Hepatocyte (in vitro differentiated cells): ENCODE measurements at regions not wholly inside any gene's neighbourhood (a gene's known extent, or its start where the extent isn't known, plus 50 kb on each side); places are given as distances from the start of the nearest gene placed in this dataset.
"Not testable (repeated sequence)": the region's sequence is repeated elsewhere in the genome, so short reads cannot be mapped to it uniquely, and the experiment has no call there.

Experiments used
- DNase-seq: peaks from one replicate; pipeline ENCODE4 v3.0.0-alpha.2; 2016; ENCODE audit warnings: low spot score
- H2AFZ ChIP-seq: fragments of 200-600 bp; sonication (generic); 2 replicates; pipeline ENCODE4 v1.6.0; 2016; ENCODE audit warnings: antibody characterized with exemption, mild to moderate bottlenecking
- H3K27ac ChIP-seq: fragments of 200-600 bp; sonication (generic); 2 replicates; pipeline ENCODE4 v1.5.1; 2016; ENCODE audit warnings: mild to moderate bottlenecking
- H3K27me3 ChIP-seq: fragments of 200-600 bp; sonication (generic); 2 replicates; pipeline ENCODE4 v1.6.1; 2016
- H3K36me3 ChIP-seq: fragments of 200-600 bp; sonication (generic); replicated peaks from 2 replicates; pipeline ENCODE4 v1.5.1; 2016; ENCODE audit warnings: low read depth; ENCODE audit not compliant: insufficient read depth
- H3K4me1 ChIP-seq: fragments of 200-600 bp; sonication (generic); 2 replicates; pipeline ENCODE4 v1.5.1; 2016; ENCODE audit warnings: mild to moderate bottlenecking, moderate library complexity; ENCODE audit not compliant: insufficient read depth
- H3K4me2 ChIP-seq: fragments of 200-600 bp; sonication (generic); 2 replicates; pipeline ENCODE4 v1.6.0; 2016
- H3K4me3 ChIP-seq: fragments of 200-600 bp; sonication (generic); 2 replicates; pipeline ENCODE4 v1.5.1; 2016; ENCODE audit warnings: mild to moderate bottlenecking
- H3K79me2 ChIP-seq: fragments of 200-600 bp; sonication (generic); 2 replicates; pipeline ENCODE4 v1.6.0; 2017; ENCODE audit warnings: mild to moderate bottlenecking
- H3K9me2 ChIP-seq: fragments of 200-600 bp; sonication (generic); replicated peaks from 2 replicates; pipeline ENCODE4 v1.6.0; 2017; ENCODE audit warnings: mild to moderate bottlenecking; ENCODE audit not compliant: insufficient read depth
- H3K9me3 ChIP-seq: fragments of 200-600 bp; sonication (generic); 2 replicates; pipeline ENCODE4 v1.5.1; 2016; ENCODE audit warnings: low read depth, mild to moderate bottlenecking
- H4K20me1 ChIP-seq: fragments of 200-600 bp; sonication (generic); 2 replicates; pipeline ENCODE4 v1.6.0; 2016; ENCODE audit warnings: mild to moderate bottlenecking; ENCODE audit not compliant: insufficient read depth, poor library complexity, severe bottlenecking
- EZH2 ChIP-seq: fragments of 200-600 bp; sonication (generic); IDR thresholded peaks from 2 replicates; pipeline ENCODE4 v1.6.1; 2016; ENCODE audit warnings: antibody characterized with exemption, mild to moderate bottlenecking, borderline replicate concordance
- EZH2phosphoT487 ChIP-seq: fragments of 200-600 bp; sonication (generic); IDR thresholded peaks from one replicate; pipeline ENCODE4 v1.6.1; 2018; ENCODE audit warnings: antibody characterized with exemption, mild to moderate bottlenecking, low read depth, moderate library complexity; ENCODE audit not compliant: unreplicated experiment, severe bottlenecking
- WGBS: methylation state at CpG from one replicate; pipeline ENCODE4 v1.1.6; 2016; ENCODE audit warnings: low lambda C conversion rate; ENCODE audit errors: missing lambda C conversion rate; 5-methylcytosine and 5-hydroxymethylcytosine counted together
- TF ChIP-seq, protein P1 (sequence below): fragments of 200-600 bp; sonication (generic); IDR thresholded peaks from 2 replicates; pipeline ENCODE4 v1.5.1; 2016; ENCODE audit warnings: antibody characterized with exemption, mild to moderate bottlenecking; ENCODE audit not compliant: poor library complexity

- no peaks in the 10 kb centered on the region for H3K4me1 ChIP-seq
- no peaks in the 10 kb centered on the region for H3K27me3 ChIP-seq
- DNase-seq, result no peak
- 84% methylated on average over 1 of the region's 1 CpG for WGBS
- TF ChIP-seq, protein P1, sequence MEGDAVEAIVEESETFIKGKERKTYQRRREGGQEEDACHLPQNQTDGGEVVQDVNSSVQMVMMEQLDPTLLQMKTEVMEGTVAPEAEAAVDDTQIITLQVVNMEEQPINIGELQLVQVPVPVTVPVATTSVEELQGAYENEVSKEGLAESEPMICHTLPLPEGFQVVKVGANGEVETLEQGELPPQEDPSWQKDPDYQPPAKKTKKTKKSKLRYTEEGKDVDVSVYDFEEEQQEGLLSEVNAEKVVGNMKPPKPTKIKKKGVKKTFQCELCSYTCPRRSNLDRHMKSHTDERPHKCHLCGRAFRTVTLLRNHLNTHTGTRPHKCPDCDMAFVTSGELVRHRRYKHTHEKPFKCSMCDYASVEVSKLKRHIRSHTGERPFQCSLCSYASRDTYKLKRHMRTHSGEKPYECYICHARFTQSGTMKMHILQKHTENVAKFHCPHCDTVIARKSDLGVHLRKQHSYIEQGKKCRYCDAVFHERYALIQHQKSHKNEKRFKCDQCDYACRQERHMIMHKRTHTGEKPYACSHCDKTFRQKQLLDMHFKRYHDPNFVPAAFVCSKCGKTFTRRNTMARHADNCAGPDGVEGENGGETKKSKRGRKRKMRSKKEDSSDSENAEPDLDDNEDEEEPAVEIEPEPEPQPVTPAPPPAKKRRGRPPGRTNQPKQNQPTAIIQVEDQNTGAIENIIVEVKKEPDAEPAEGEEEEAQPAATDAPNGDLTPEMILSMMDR, result no peak
- TF ChIP-seq EZH2phosphoT487 (no peak), EZH2 (no peak)
- H2AFZ ChIP-seq, result no peak overlapping the region
- no peaks in the 10 kb centered on the region for H4K20me1 ChIP-seq
- no peaks in the 10 kb centered on the region for H3K9me2 ChIP-seq
- no peaks in the 10 kb centered on the region for H3K36me3 ChIP-seq
- no peak overlapping the region for H3K27ac ChIP-seq
- no peaks in the 10 kb centered on the region for H3K9me3 ChIP-seq
- H3K4me3 ChIP-seq, result no peak overlapping the region
- H3K79me2 ChIP-seq, result no peaks in the 10 kb centered on the region
- H3K4me2 ChIP-seq, result no peak overlapping the region
Measured at GRCh38 chr3:6492306-6492705, 368.6 kb upstream of the GRM7 start.

DNA sequence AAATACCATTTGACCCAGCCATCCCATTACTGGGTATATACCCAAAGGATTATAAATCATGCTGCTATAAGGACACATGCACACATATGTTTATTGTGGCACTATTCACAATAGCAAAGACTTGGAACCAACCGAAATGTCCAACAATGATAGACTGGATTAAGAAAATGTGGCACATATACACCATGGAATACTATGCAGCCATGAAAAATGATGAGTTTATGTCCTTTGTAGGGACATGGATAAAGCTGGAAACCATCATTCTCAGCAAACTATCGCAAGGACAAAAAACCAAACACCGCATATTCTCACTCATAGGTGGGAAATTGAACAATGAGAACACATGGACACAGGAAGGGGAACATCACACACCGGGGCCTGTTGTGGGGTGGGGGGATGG lies 362.0 kb upstream of the GRM7 start:
- H3K79me2 ChIP-seq, H3K9me3 ChIP-seq, H3K9me2 ChIP-seq, H3K27ac ChIP-seq, H3K4me2 ChIP-seq, H3K36me3 ChIP-seq, H3K4me1 ChIP-seq, H3K27me3 ChIP-seq, DNase-seq, H4K20me1 ChIP-seq, H2AFZ ChIP-seq, H3K4me3 ChIP-seq: not testable (repeated sequence)
- 97% methylated on average over 4 of the region's 4 CpGs for WGBS

GRCh38 chr3:6504347-6504746 lies 356.6 kb upstream of the GRM7 start:
- 74% methylated on average over 2 of the region's 2 CpGs for WGBS
- no peak overlapping the region for H2AFZ ChIP-seq

DNA sequence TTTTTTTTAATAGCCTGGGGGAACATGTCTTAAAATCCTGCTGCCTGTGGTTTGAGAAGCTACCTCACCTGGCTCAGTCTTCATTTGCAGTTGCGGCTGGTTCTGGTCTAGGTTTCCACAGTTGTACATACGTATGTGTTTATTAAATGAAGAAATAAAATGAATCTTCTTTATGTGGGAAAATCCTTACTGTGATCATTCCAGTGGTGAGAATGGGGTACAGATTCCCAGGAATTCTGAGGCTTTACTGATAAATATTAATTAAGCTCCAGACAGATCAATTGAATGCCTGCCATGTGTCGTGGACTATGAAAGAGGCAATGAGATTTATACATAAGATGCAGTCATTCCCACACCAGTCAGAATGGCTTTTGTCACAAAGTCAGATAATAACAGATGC lies 356.1 kb upstream of the GRM7 start:
- no peak for TF ChIP-seq EZH2phosphoT487
- TF ChIP-seq, protein P1, result no peak
- no peak for TF ChIP-seq EZH2
- Histone ChIP-seq H3K4me2 (no peak overlapping the region), H3K79me2 (no peaks in the 10 kb centered on the region), H2AFZ (no peak overlapping the region), H3K27ac (no peak overlapping the region), H3K9me2 (no peaks in the 10 kb centered on the region), H3K27me3 (no peaks in the 10 kb centered on the region), H3K36me3 (no peaks in the 10 kb centered on the region), H4K20me1 (no peaks in the 10 kb centered on the region), H3K9me3 (no peaks in the 10 kb centered on the region), H3K4me1 (no peaks in the 10 kb centered on the region), H3K4me3 (no peak overlapping the region)
- WGBS, result 88% methylated on average over 3 of the region's 3 CpGs
- DNase-seq, result no peak

More at GRCh38 chr3:6504347-6504746, 356.6 kb upstream of the GRM7 start:
- H3K9me3 ChIP-seq, result no peaks in the 10 kb centered on the region
- DNase-seq, result no peak
- no peaks in the 10 kb centered on the region for H4K20me1 ChIP-seq
- H3K79me2 ChIP-seq, result no peaks in the 10 kb centered on the region
- no peak overlapping the region for H3K27ac ChIP-seq
- H3K4me2 ChIP-seq, result no peak overlapping the region
- H3K9me2 ChIP-seq, result no peaks in the 10 kb centered on the region
- H3K4me3 ChIP-seq, result no peak overlapping the region
- H3K27me3 ChIP-seq, result no peaks in the 10 kb centered on the region
- no peak for TF ChIP-seq EZH2phosphoT487
- TF ChIP-seq EZH2, result no peak
- no peaks in the 10 kb centered on the region for H3K36me3 ChIP-seq
- H3K4me1 ChIP-seq, result no peaks in the 10 kb centered on the region

- H3K4me2 ChIP-seq, result no peak overlapping the region
- no peaks in the 10 kb centered on the region for H3K27me3 ChIP-seq
- no peaks in the 10 kb centered on the region for H3K36me3 ChIP-seq
- no peaks in the 10 kb centered on the region for H3K9me2 ChIP-seq
- H3K4me1 ChIP-seq, result no peaks in the 10 kb centered on the region
- TF ChIP-seq, protein P1, result no peak
- TF ChIP-seq EZH2phosphoT487 (no peak), EZH2 (no peak)
- no peak for DNase-seq
- no peaks in the 10 kb centered on the region for H4K20me1 ChIP-seq
- no peaks in the 10 kb centered on the region for H3K79me2 ChIP-seq
- no peaks in the 10 kb centered on the region for H3K9me3 ChIP-seq
- no peak overlapping the region for H2AFZ ChIP-seq
- WGBS, result 93% methylated on average over 2 of the region's 2 CpGs
- no peak overlapping the region for H3K4me3 ChIP-seq
- no peak overlapping the region for H3K27ac ChIP-seq
Measured at GRCh38 chr3:6508410-6508759, 352.5 kb upstream of the GRM7 start.
